ENCODE measurements at regions not wholly inside any gene's neighbourhood (a gene's known extent, or its start where the extent isn't known, plus 50 kb on each side); places are given as distances from the start of the nearest gene placed in this dataset.
"Not testable (repeated sequence)": the region's sequence is repeated elsewhere in the genome, so short reads cannot be mapped to it uniquely, and the experiment has no call there.

GRCh38 chr12:27133022-27133590, 50.7 kb upstream of the C12orf71 start:
- no peak for DNase-seq

GRCh38 chr12:27140478-27140969, 58.1 kb upstream of the C12orf71 start:
- DNase-seq = no peak

- peak; percentile 59 to 79 (median 74) for DNase-seq
Measured at GRCh38 chr12:27142101-27142721, 59.8 kb upstream of the C12orf71 start.

GRCh38 chr12:27143256-27144069, 61.1 kb upstream of the C12orf71 start:
- no peak for DNase-seq

GRCh38 chr12:27145725-27146124, 63.3 kb upstream of the C12orf71 start:
- DNase-seq = not testable (repeated sequence)

GRCh38 chr12:27148373-27148772, 66.0 kb upstream of the C12orf71 start:
- no peak for DNase-seq

GRCh38 chr12:27148791-27149190, 66.4 kb upstream of the C12orf71 start:
- DNase-seq = no peak

- no peak for DNase-seq
Measured at GRCh38 chr12:27151479-27151878, 69.1 kb upstream of the C12orf71 start.

- no peak for DNase-seq
Measured at GRCh38 chr12:27158297-27158696, 75.9 kb upstream of the C12orf71 start.

- no peak for DNase-seq
Measured at GRCh38 chr12:27161458-27162228, 79.3 kb upstream of the C12orf71 start.

- DNase-seq = no peak
Measured at GRCh38 chr12:27162229-27162537, 79.8 kb upstream of the C12orf71 start.

- no peak for DNase-seq
Measured at GRCh38 chr12:27163048-27163715, 80.8 kb upstream of the C12orf71 start.

GRCh38 chr12:27163894-27164293, 80.2 kb upstream of the STK38L start:
- no peak for DNase-seq

GRCh38 chr12:27164330-27165040, 79.6 kb upstream of the STK38L start:
- DNase-seq = no peak

GRCh38 chr12:27165958-27166357, 78.1 kb upstream of the STK38L start:
- DNase-seq = not testable (repeated sequence)

- DNase-seq = not testable (repeated sequence)
Measured at GRCh38 chr12:27171494-27171893, 72.6 kb upstream of the STK38L start.

- DNase-seq = no peak
Measured at GRCh38 chr12:27176765-27177164, 67.3 kb upstream of the STK38L start.

GRCh38 chr12:27177706-27178105, 66.4 kb upstream of the STK38L start:
- DNase-seq = no peak

GRCh38 chr12:27178255-27178654, 65.8 kb upstream of the STK38L start:
- no peak for DNase-seq

- DNase-seq = no peak
Measured at GRCh38 chr12:27178723-27179399, 65.2 kb upstream of the STK38L start.

Data from muscle of back (tissue), 3 donors.